GM19452 (cell line): ENCODE measurements at regions not wholly inside any gene's neighbourhood (a gene's known extent, or its start where the extent isn't known, plus 50 kb on each side); places are given as distances from the start of the nearest gene placed in this dataset.
"Not testable (repeated sequence)": the region's sequence is repeated elsewhere in the genome, so short reads cannot be mapped to it uniquely, and the experiment has no call there.

Source experiments
- ATAC-seq: cut with Tn5 transposase; IDR thresholded peaks from one replicate; pipeline ENCODE4 v1.9.1; 2021; ENCODE audit not compliant: unreplicated experiment

- no peak for ATAC-seq
These were observed 101.8 kb downstream of the NUFIP1 start for GRCh38 chr13:44887515-44887914.

GRCh38 chr13:44884076-44884729 lies 105.1 kb downstream of the NUFIP1 start:
- ATAC-seq, result no peak

- no peak for ATAC-seq
These were observed 109.7 kb downstream of the NUFIP1 start for GRCh38 chr13:44879452-44880058.

GRCh38 chr13:44876782-44877324 lies 112.4 kb downstream of the NUFIP1 start:
- ATAC-seq, result no peak

- no peak for ATAC-seq
These were observed 114.2 kb downstream of the NUFIP1 start for GRCh38 chr13:44874886-44875630.

- ATAC-seq, result no peak
These were observed 115.1 kb downstream of the NUFIP1 start for GRCh38 chr13:44874176-44874575.

GRCh38 chr13:44873461-44873860 lies 115.8 kb downstream of the NUFIP1 start:
- ATAC-seq, result no peak

- no peak for ATAC-seq
These were observed 116.5 kb downstream of the NUFIP1 start for GRCh38 chr13:44872751-44873150.

GRCh38 chr13:44870456-44870929 lies 118.8 kb downstream of the NUFIP1 start:
- no peak for ATAC-seq

GRCh38 chr13:44869167-44869566 lies 120.1 kb downstream of the NUFIP1 start:
- ATAC-seq, result no peak

- peak; percentile 95 for ATAC-seq
These were observed 120.9 kb downstream of the NUFIP1 start for GRCh38 chr13:44868397-44868796.

GRCh38 chr13:44867825-44868224 lies 121.4 kb downstream of the NUFIP1 start:
- no peak for ATAC-seq

- ATAC-seq, result no peak
These were observed 122.8 kb downstream of the NUFIP1 start for GRCh38 chr13:44866411-44866911.

- no peak for ATAC-seq
These were observed 123.4 kb downstream of the NUFIP1 start for GRCh38 chr13:44865722-44866410.

GRCh38 chr13:44863641-44864040 lies 125.6 kb downstream of the NUFIP1 start:
- ATAC-seq, result not testable (repeated sequence)

- ATAC-seq, result no peak
These were observed 128.8 kb downstream of the NUFIP1 start for GRCh38 chr13:44860454-44860853.

GRCh38 chr13:44857736-44858135 lies 131.5 kb downstream of the NUFIP1 start:
- no peak for ATAC-seq

- ATAC-seq, result no peak
These were observed 132.2 kb downstream of the NUFIP1 start for GRCh38 chr13:44857061-44857460.

GRCh38 chr13:44855860-44856259 lies 133.4 kb downstream of the NUFIP1 start:
- ATAC-seq, result no peak

GRCh38 chr13:44854313-44855060 lies 134.8 kb downstream of the NUFIP1 start:
- no peak for ATAC-seq
